Mesendoderm (in vitro differentiated cells): ENCODE measurements at regions not wholly inside any gene's neighbourhood (a gene's known extent, or its start where the extent isn't known, plus 50 kb on each side); places are given as distances from the start of the nearest gene placed in this dataset. TPM values are rescaled to one million over a fixed set of nuclear protein-coding genes. Genes with fewer than 3 reads are reported as not detected.
A peak's percentile ranks its signal among the peaks of the same experiment; 100 is the strongest.
"Not testable (repeated sequence)": the region's sequence is repeated elsewhere in the genome, so short reads cannot be mapped to it uniquely, and the experiment has no call there.

ENCODE experiments used
- DNase-seq: peaks from one replicate; pipeline ENCODE4 v3.0.0; 2013
- H2AK5ac ChIP-seq: 2 replicates; pipeline ENCODE4 v1.6.1; 2013; ENCODE audit warnings: low read length, inconsistent platforms
- H2BK120ac ChIP-seq: 2 replicates; pipeline ENCODE4 v1.6.1; 2013; ENCODE audit warnings: low read depth, mild to moderate bottlenecking, low read length, moderate library complexity, mixed read lengths
- H2BK15ac ChIP-seq: replicated peaks from 2 replicates; pipeline ENCODE4 v1.6.1; 2013; ENCODE audit warnings: low read depth, mild to moderate bottlenecking, moderate library complexity
- H2BK5ac ChIP-seq: 2 replicates; pipeline ENCODE4 v1.6.1; 2013; ENCODE audit warnings: low read length, inconsistent platforms
- H3K18ac ChIP-seq: 2 replicates; pipeline ENCODE4 v1.6.1; 2013; ENCODE audit warnings: mild to moderate bottlenecking, low read length, mixed read lengths
- H3K23ac ChIP-seq: one replicate; pipeline ENCODE4 v1.6.1; 2013; ENCODE audit warnings: low read length
- H3K27ac ChIP-seq: 2 replicates; pipeline ENCODE4 v1.5.1; 2013; ENCODE audit warnings: low read depth, mild to moderate bottlenecking, inconsistent platforms, low read length, moderate library complexity
- H3K27me3 ChIP-seq: 2 replicates; pipeline ENCODE4 v1.6.1; 2013; ENCODE audit warnings: low read length, control low read depth, mild to moderate bottlenecking, inconsistent platforms; ENCODE audit not compliant: insufficient read depth, poor library complexity
- H3K36me3 ChIP-seq: 2 replicates; pipeline ENCODE4 v1.6.1; 2013; ENCODE audit warnings: low read length, inconsistent platforms; ENCODE audit not compliant: control insufficient read depth, insufficient read depth
- H3K4ac ChIP-seq: one replicate; pipeline ENCODE4 v1.6.1; 2013; ENCODE audit warnings: low read depth, mild to moderate bottlenecking, low read length, moderate library complexity
- H3K4me1 ChIP-seq: 2 replicates; pipeline ENCODE4 v1.6.1; 2013; ENCODE audit warnings: low read depth, low read length, inconsistent platforms; ENCODE audit not compliant: control insufficient read depth
- H3K4me2 ChIP-seq: 2 replicates; pipeline ENCODE4 v1.6.1; 2013; ENCODE audit warnings: low read length
- H3K4me3 ChIP-seq: 2 replicates; pipeline ENCODE4 v1.5.1; 2013; ENCODE audit warnings: mild to moderate bottlenecking, low read length
- H3K56ac ChIP-seq: one replicate; pipeline ENCODE4 v1.6.1; 2013; ENCODE audit warnings: low read length
- H3K79me1 ChIP-seq: 2 replicates; pipeline ENCODE4 v1.6.1; 2013; ENCODE audit warnings: low read length, inconsistent platforms
- H3K79me2 ChIP-seq: 2 replicates; pipeline ENCODE4 v1.6.1; 2013; ENCODE audit warnings: mild to moderate bottlenecking, low read length; ENCODE audit not compliant: control insufficient read depth, insufficient read depth
- H3K9ac ChIP-seq: 2 replicates; pipeline ENCODE4 v1.6.1; 2013; ENCODE audit warnings: low read length, inconsistent platforms
- H4K5ac ChIP-seq: one replicate; pipeline ENCODE4 v1.6.1; 2013; ENCODE audit warnings: low read length
- H4K8ac ChIP-seq: one replicate; pipeline ENCODE4 v1.6.1; 2013; ENCODE audit warnings: low read depth, mild to moderate bottlenecking, control low read depth, low read length, moderate library complexity
- WGBS: extraction: QIAGEN DNeasy Blood & Tissue Kit; methylation state at CpG from one replicate; pipeline ENCODE4 v1.1.7; 2013; ENCODE audit warnings: low lambda C conversion rate, missing lambda C conversion rate; ENCODE audit not compliant: insufficient coverage; ENCODE audit errors: extremely low coverage; 5-methylcytosine and 5-hydroxymethylcytosine counted together
- small RNA-seq: library from polyadenylated mRNA; stranded (forward); fragments of <200 nt; extraction: miRNeasy Mini kit (QIAGEN cat#:217004); gene quantifications from one replicate; pipeline ENCODE3, GENCODE V24; 2013; ENCODE audit not compliant: insufficient read depth

GRCh38 chr20:47836256-47836817, 51.1 kb upstream of the SULF2 start:
- H3K4me1 ChIP-seq, H3K27ac ChIP-seq, H2AK5ac ChIP-seq, H4K8ac ChIP-seq, H3K4me2 ChIP-seq, H4K5ac ChIP-seq, H3K79me2 ChIP-seq, H2BK5ac ChIP-seq, DNase-seq, H3K56ac ChIP-seq, H3K79me1 ChIP-seq, H3K18ac ChIP-seq, H2BK15ac ChIP-seq, H2BK120ac ChIP-seq, H3K4me3 ChIP-seq, H3K36me3 ChIP-seq, H3K9ac ChIP-seq, H3K27me3 ChIP-seq, H3K23ac ChIP-seq, H3K4ac ChIP-seq: not testable (repeated sequence)
- WGBS: no CpG with 5 or more reads among the region's 11 CpGs

Small RNA genes in the stretch of these regions (small RNA-seq; reads per million reads assigned to genes)
- 2.9 reads per million, percentile 43 among the genes with 10 or more reads in this experiment for gene RNA5SP486
- not detected for gene RNU7-144P
- not detected for gene RNU7-92P
